HCT116 (cell line): ENCODE measurements at regions not wholly inside any gene's neighbourhood (a gene's known extent, or its start where the extent isn't known, plus 50 kb on each side); places are given as distances from the start of the nearest gene placed in this dataset.

Experiments
- EGR1 ChIP-seq: IDR thresholded peaks from 2 replicates; pipeline ENCODE4 v1.6.1; 2012; ENCODE audit warnings: low read depth
- EZH2 ChIP-seq: fragments of 200-600 bp; sonication (generic); IDR thresholded peaks from 2 replicates; pipeline ENCODE4 v1.6.1; 2017; ENCODE audit warnings: antibody characterized with exemption, mixed run types
- POLR2A ChIP-seq: IDR thresholded peaks from 2 replicates; pipeline ENCODE4 v1.7.0; 2011; ENCODE audit warnings: borderline replicate concordance; ENCODE audit not compliant: insufficient read depth, insufficient read length; ENCODE audit errors: extremely low read depth
- POLR2AphosphoS5 ChIP-seq: IDR thresholded peaks from 2 replicates; pipeline ENCODE4 v1.6.1; 2011; ENCODE audit warnings: mild to moderate bottlenecking, low read depth, low read length, moderate library complexity
- RAD21 ChIP-seq: IDR thresholded peaks from 2 replicates; pipeline ENCODE4 v1.6.1; 2012; ENCODE audit warnings: low read depth, mild to moderate bottlenecking
- SP1 ChIP-seq: IDR thresholded peaks from 2 replicates; pipeline ENCODE4 v1.6.1; 2012; ENCODE audit warnings: low read depth
- TCF7L2 ChIP-seq: IDR thresholded peaks from 2 replicates; pipeline ENCODE4 v1.7.0; 2011; ENCODE audit warnings: borderline replicate concordance, inconsistent platforms; ENCODE audit not compliant: insufficient read depth, insufficient read length; ENCODE audit errors: extremely low read depth
- ZNF274 ChIP-seq: fragments of 200-500 bp; sonication (Bioruptor generic); IDR thresholded peaks from 2 replicates; pipeline ENCODE4 v1.6.1; 2014; ENCODE audit warnings: mild to moderate bottlenecking, low read depth, low read length, inconsistent platforms
- TF ChIP-seq, protein P1 (sequence below), 3 experiments: fragments of 200-600 bp in 1 of 3; sonication (generic) in 1 of 3; IDR thresholded peaks in 2 of 3; conservative IDR thresholded peaks in 1 of 3; 2 replicates each; pipeline ENCODE4 v1.5.1; 2012 to 2017; ENCODE audit warnings: low read depth in 2 of 3, low read length in 2 of 3, antibody characterized with exemption in 1 of 3, borderline replicate concordance in 1 of 3, control low read depth in 1 of 3, mild to moderate bottlenecking in 1 of 3, mixed read lengths in 1 of 3, mixed run types in 1 of 3, moderate library complexity in 1 of 3; ENCODE audit not compliant: insufficient read depth in 1 of 3
- TF ChIP-seq, protein P2 (sequence below): IDR thresholded peaks from 2 replicates; pipeline ENCODE4 v1.6.1; 2012; ENCODE audit warnings: low read depth

DNA sequence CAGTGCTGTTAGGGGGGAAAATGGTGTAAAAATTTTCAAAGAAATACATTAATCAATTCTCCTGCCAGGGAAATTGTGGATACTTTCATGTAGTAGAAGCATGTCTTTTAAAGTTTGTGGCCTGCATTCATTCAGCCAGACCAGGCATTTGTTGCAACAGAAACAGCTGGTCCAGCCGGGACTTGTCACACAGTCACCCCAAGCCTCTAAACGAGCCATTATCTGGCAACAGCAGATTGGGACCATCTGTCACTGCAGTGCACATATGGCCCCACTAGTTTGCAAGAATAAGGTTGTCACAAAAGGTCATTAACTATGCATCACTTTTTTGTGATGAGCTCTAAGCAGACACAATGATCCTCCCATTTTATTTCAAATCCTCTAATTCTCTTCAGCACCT, 193.9 kb downstream of the PHLDA1 start:
- TF ChIP-seq SP1 (no peak), RAD21 (no peak), TCF7L2 (no peak), POLR2A (no peak), EGR1 (no peak), EZH2 (no peak), POLR2AphosphoS5 (no peak), ZNF274 (no peak)
- TF ChIP-seq, protein P1, sequence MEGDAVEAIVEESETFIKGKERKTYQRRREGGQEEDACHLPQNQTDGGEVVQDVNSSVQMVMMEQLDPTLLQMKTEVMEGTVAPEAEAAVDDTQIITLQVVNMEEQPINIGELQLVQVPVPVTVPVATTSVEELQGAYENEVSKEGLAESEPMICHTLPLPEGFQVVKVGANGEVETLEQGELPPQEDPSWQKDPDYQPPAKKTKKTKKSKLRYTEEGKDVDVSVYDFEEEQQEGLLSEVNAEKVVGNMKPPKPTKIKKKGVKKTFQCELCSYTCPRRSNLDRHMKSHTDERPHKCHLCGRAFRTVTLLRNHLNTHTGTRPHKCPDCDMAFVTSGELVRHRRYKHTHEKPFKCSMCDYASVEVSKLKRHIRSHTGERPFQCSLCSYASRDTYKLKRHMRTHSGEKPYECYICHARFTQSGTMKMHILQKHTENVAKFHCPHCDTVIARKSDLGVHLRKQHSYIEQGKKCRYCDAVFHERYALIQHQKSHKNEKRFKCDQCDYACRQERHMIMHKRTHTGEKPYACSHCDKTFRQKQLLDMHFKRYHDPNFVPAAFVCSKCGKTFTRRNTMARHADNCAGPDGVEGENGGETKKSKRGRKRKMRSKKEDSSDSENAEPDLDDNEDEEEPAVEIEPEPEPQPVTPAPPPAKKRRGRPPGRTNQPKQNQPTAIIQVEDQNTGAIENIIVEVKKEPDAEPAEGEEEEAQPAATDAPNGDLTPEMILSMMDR (IDR thresholded peaks at IDR 0.05 in 2 of 3, conservative IDR thresholded peaks at IDR 0.05 in 1 of 3; ENCODE audit: borderline replicate concordance in 1 of 3, insufficient read depth in 1 of 3, low read depth in 2 of 3, low read length in 2 of 3): no peak
- TF ChIP-seq, protein P2, sequence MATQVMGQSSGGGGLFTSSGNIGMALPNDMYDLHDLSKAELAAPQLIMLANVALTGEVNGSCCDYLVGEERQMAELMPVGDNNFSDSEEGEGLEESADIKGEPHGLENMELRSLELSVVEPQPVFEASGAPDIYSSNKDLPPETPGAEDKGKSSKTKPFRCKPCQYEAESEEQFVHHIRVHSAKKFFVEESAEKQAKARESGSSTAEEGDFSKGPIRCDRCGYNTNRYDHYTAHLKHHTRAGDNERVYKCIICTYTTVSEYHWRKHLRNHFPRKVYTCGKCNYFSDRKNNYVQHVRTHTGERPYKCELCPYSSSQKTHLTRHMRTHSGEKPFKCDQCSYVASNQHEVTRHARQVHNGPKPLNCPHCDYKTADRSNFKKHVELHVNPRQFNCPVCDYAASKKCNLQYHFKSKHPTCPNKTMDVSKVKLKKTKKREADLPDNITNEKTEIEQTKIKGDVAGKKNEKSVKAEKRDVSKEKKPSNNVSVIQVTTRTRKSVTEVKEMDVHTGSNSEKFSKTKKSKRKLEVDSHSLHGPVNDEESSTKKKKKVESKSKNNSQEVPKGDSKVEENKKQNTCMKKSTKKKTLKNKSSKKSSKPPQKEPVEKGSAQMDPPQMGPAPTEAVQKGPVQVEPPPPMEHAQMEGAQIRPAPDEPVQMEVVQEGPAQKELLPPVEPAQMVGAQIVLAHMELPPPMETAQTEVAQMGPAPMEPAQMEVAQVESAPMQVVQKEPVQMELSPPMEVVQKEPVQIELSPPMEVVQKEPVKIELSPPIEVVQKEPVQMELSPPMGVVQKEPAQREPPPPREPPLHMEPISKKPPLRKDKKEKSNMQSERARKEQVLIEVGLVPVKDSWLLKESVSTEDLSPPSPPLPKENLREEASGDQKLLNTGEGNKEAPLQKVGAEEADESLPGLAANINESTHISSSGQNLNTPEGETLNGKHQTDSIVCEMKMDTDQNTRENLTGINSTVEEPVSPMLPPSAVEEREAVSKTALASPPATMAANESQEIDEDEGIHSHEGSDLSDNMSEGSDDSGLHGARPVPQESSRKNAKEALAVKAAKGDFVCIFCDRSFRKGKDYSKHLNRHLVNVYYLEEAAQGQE: no peak
